NCI-H2227 (cell line): ENCODE measurements at regions not wholly inside any gene's neighbourhood (a gene's known extent, or its start where the extent isn't known, plus 50 kb on each side); places are given as distances from the start of the nearest gene placed in this dataset.

Experiments used
- DNase-seq: peaks from one replicate; lab custom pipeline; 2025; ENCODE audit not compliant: unreplicated experiment; lab: John Stamatoyannopoulos, UW

DNA sequence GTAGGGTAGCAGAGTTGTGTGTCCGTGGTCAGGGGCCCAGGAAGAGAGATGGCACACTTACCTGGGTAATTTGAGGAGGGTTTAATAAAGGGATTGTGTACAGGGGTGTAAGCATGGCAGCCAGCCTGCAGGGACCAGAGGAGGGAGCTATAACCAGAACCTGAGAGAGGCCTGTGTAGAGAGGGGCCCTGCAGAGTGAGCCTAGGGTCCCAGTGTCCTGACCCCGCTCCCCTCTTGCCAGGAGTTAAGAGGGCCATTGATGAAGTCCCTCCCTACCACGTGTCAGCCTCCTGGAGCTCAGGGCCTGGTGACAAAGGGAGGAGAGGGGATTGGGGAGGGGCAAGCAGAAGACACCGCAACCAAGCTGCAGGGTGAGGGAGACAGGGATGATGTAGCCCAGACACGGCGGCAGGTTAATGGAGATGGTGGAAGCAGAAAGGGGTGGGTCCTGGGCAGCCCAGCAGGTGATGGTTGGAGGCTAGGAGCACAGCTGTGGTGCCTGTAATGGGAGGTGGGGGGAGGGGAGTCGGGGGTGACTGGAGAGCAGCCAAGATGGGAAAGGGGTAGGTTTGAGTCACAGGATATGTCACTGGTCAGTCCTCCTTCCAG lies 165.4 kb upstream of the TOPAZ1 start:
- DNase-seq = peak; percentile 24

- DNase-seq = peak; percentile 3
Observed at GRCh38 chr3:44077267-44077666, 164.4 kb upstream of the TOPAZ1 start.

DNA sequence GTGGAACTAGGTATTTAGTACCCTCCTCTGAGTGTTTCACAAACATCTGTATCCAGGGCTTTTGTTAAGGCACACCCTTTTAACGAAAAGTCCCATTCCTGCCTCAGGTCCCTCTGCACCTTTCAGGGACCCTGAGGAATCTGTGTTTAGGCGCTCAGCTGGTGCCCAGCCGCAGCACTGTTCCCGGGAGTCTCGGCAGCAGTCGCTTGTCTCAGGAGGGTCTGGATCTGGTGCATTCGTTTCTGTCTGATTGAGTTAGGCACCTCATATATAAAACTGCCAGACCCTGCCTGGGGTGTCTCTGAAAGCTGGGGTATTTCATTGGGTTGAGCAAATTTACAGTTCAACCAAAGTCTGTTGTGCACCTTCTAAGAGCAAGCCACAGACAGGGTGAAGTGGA lies 162.8 kb upstream of the TOPAZ1 start:
- no peak for DNase-seq

DNA sequence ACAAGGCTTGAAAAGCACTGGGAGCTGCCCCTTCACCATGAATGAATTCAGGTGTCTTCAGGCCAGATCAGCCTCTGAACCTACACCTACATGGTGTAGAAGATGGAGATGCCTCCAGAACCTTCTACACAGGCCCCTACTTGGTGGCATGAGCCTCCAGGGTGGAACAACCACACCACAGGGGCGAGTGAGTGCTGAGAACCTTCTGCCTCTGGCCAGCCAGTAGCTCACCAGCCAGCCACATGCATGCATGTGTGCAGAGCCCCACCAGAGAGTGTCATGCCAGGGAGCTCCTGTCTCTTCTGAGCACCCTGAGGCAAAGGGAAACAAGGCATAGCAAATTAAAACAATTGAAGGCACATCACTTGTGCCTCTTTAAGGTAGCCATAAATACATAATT lies 161.8 kb upstream of the TOPAZ1 start:
- no peak for DNase-seq

GRCh38 chr3:44080474-44081072 lies 161.1 kb upstream of the TOPAZ1 start:
- no peak for DNase-seq

DNA sequence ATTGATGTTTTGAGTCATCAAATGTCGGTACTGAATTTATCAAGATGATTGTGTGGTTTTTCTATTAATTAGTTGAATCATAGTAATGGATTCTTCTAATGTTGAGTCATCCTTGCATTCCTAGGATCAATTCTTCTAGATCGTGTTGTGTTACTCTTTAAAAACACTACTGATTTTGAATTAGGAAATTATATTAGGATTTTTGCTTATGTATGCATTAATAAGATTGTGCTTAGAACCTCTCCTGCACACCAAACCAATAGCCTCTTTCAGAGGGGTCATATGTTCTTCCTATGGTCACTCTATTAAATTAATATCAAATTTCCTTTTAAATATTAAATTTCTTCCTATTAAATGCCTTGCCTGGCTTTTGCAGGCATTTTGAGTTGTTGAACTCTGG lies 151.7 kb upstream of the TOPAZ1 start:
- DNase-seq = no peak

DNA sequence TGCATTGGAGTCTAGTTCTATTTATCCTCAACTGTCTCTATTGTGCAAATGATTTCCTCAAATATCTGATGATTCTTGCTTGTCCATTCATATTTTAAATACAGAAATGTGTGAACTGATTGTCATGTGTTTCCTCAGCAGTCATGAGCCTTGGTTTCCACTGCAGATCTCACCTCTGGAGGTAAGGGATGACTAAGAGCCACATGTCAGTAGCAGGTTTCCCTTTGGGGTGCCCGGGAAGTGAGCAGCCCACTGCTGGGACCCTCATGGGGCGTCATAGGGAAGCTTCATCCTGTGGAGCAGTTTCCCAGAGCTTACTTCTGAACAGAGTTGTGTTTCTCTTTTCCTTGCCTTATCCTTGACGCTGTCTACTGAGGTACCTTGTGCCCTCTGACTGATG lies 149.2 kb upstream of the TOPAZ1 start:
- no peak for DNase-seq

GRCh38 chr3:44093531-44093930 lies 148.2 kb upstream of the TOPAZ1 start:
- no peak for DNase-seq

DNA sequence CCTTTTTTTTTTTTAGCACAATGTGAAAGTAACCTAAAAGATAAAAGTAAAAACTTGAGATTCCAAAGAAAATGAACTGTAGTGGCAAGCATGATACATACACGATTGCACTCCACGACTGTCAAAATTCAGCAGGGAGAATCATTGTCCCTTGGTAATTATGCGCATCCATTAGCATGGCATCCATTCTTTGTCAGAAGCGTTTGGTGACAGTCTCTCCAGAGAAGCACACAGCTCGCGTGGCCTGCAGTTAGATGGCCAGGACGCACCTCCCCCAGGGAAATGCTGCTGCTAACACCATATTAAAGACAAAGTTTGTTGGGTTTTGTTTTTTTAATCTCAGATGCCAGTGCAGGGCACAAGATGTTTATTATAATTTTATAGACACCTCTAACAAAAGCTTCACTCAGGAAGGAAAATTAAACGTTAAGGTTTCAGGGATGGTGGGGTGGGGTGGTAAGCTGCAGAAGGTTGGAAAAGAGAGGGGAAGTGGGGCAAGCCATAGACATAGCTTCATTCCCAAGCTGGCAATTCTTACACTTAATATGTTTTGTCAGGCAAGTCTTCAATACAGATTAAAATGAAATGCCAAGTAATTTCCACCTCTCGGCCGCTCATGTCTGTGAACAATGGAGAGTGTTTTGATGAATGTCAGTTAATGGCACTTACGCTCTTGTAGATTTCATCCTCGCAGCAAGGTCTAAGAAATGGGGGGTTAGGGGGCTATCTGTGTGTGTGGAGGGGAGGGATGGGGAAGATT lies 142.8 kb upstream of the TOPAZ1 start:
- DNase-seq = peak; percentile 22

- peak; percentile 28 for DNase-seq
Observed at GRCh38 chr3:44099566-44100297, 142.0 kb upstream of the TOPAZ1 start.

DNA sequence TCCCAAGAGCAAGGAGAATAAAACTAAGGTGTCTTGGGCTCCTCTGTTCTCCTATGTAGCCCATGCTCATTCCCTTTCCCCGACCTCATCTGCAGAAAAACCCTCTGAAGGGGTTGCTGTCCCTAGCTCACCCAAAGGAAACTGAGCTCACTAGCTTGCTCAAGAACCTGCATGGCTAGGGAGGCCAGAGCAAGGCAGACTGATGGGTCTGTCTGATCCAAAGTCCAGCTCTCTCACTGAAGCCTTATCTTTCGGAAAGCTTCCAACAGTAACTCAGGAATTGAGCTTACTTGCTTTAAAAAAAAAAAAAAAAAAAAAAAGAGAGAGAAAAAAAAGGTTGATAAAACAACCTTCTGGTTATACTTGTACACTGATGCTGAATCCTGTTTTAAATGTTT lies 141.4 kb upstream of the TOPAZ1 start:
- no peak for DNase-seq

- no peak for DNase-seq
Observed at GRCh38 chr3:44104043-44104442, 137.6 kb upstream of the TOPAZ1 start.

GRCh38 chr3:44104668-44105321 lies 136.9 kb upstream of the TOPAZ1 start:
- no peak for DNase-seq

- no peak for DNase-seq
Observed at GRCh38 chr3:44105571-44105970, 136.1 kb upstream of the TOPAZ1 start.

DNA sequence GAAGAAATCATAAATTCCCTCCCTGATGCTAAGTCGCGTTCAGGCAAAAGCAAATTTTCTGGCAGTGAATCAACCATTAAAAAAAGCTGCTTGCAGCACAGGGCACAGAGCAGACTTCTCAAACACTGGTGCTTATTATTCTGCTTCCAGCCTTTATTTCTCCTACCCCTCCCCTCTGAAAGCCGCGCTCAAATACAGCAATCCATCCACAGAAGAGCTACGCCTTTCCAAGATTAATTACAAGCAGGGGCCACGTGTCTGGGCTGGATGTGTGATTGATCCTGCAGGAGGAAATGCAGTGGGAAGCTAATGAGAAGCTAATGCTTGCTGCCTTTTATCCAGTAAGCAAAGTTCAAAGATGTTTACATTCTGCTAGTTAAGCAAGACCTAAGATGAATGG lies 134.9 kb upstream of the TOPAZ1 start:
- no peak for DNase-seq

DNA sequence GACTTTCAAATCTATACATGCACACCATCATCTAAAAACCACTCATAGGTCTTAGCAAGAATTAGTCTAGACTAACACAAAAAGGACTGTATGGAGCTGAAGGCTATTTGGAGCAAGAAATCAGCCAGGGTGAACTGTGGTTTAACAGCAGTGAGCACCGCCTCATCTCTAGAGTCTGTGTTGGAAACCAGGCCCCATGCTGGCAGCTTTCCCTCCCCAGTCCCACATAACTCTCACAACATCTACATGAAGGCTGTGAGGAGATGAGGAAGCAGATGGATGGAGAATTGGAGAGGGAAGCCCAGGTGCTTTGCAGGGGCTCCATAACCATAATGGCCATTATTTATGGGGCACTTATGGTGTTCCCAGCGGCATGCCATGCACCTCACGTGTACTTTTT lies 133.2 kb upstream of the TOPAZ1 start:
- DNase-seq = no peak

- no peak for DNase-seq
Observed at GRCh38 chr3:44109771-44110361, 131.8 kb upstream of the TOPAZ1 start.

GRCh38 chr3:44110648-44111047 lies 131.0 kb upstream of the TOPAZ1 start:
- DNase-seq = no peak

DNA sequence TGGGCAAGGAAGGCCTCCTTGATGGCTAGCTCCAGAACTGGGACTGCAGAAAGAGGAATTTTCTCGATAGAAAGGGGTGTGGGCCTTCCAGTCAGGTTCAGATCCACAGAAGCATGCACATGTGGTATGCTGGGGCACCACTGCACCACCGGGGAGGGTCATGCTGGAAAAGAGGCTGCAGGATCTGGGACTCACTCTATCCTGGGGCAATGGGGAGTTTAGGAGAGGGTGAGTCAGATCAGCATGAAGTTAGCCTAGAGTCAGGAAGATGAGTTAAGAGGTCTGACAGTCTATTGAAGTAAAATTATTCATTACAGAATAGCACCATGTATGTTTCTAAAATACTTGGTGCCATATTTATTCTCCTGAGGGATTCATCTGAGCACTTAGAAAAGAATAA lies 130.2 kb upstream of the TOPAZ1 start:
- no peak for DNase-seq

GRCh38 chr3:44114142-44114541 lies 127.5 kb upstream of the TOPAZ1 start:
- no peak for DNase-seq

GRCh38 chr3:44117239-44117638 lies 124.4 kb upstream of the TOPAZ1 start:
- DNase-seq = no peak
